H1 (cell line): ENCODE measurements at regions not wholly inside any gene's neighbourhood (a gene's known extent, or its start where the extent isn't known, plus 50 kb on each side); places are given as distances from the start of the nearest gene placed in this dataset.

ENCODE experiments used
- CTCF ChIA-PET: fragments of 300-600 bp; sonication (Branson Sonifier 250); formaldehyde crosslinking; loops from one replicate; lab custom pipeline; 2021; ENCODE audit not compliant: partially characterized antibody; lab: Charles Lee
- POLR2A ChIA-PET: fragments of 300-600 bp; sonication (Branson Sonifier 250); formaldehyde crosslinking; loops from one replicate; lab custom pipeline; 2021; ENCODE audit warnings: inconsistent platforms; ENCODE audit not compliant: partially characterized antibody; lab: Charles Lee
- DNase-seq, 2 experiments: peaks; one replicate each; pipeline versions ENCODE4 v3.0.0 to v3.0.0-alpha.2; 2010 to 2022; ENCODE audit warnings: low spot score in 2 of 2, low read depth in 1 of 2, mixed read lengths in 1 of 2
- FAIRE-seq: peaks from 2 replicates; lab custom pipeline; 2011; peaks lifted over from hg19 to GRCh38; lab: Jason Lieb, UNC
- H2AFZ ChIP-seq: 2 replicates; pipeline ENCODE4 v1.8.1; 2012; ENCODE audit warnings: low read length, inconsistent platforms
- H2AK5ac ChIP-seq: 2 replicates; pipeline ENCODE4 v1.6.1; 2013; ENCODE audit warnings: low read depth, low read length
- H2BK120ac ChIP-seq: replicated peaks from 2 replicates; pipeline ENCODE3; 2013; ENCODE audit warnings: low read depth, low read length, inconsistent platforms
- H2BK12ac ChIP-seq: 2 replicates; pipeline ENCODE4 v1.6.1; 2013; ENCODE audit warnings: low read depth, low read length
- H2BK15ac ChIP-seq: 2 replicates; pipeline ENCODE4 v1.6.1; 2013; ENCODE audit warnings: low read length
- H2BK20ac ChIP-seq: 2 replicates; pipeline ENCODE4 v1.6.1; 2013; ENCODE audit warnings: low read length
- H2BK5ac ChIP-seq: 2 replicates; pipeline ENCODE4 v1.6.1; 2013; ENCODE audit warnings: low read depth, low read length
- H3K14ac ChIP-seq: 2 replicates; pipeline ENCODE4 v1.6.1; 2013; ENCODE audit warnings: inconsistent platforms; ENCODE audit not compliant: insufficient read length
- H3K18ac ChIP-seq: 2 replicates; pipeline ENCODE4 v1.6.1; 2013; ENCODE audit warnings: low read length; ENCODE audit errors: extremely low read depth
- H3K23ac ChIP-seq: 2 replicates; pipeline ENCODE4 v1.6.1; 2013; ENCODE audit warnings: inconsistent platforms; ENCODE audit not compliant: insufficient read length
- H3K23me2 ChIP-seq: 2 replicates; pipeline ENCODE4 v1.6.1; 2013; ENCODE audit warnings: low read depth, low read length
- H3K27ac ChIP-seq: 2 replicates; pipeline ENCODE4 v1.6.1; 2011; ENCODE audit warnings: low read depth, low read length, inconsistent platforms
- H3K27me3 ChIP-seq, 4 experiments: replicated peaks in 1 of 4; 1 replicate in 1 of 4; 2 replicates in 3 of 4; pipeline versions ENCODE4 v1.6.1 to v1.8.1; 2011 to 2013; ENCODE audit warnings: low read length in 3 of 4, mild to moderate bottlenecking in 3 of 4, inconsistent platforms in 2 of 4, mixed read lengths in 2 of 4, moderate library complexity in 1 of 4; ENCODE audit not compliant: control insufficient read depth in 3 of 4, insufficient read depth in 3 of 4; ENCODE audit errors: extremely low read depth in 1 of 4
- H3K36me3 ChIP-seq, 4 experiments: 2 replicates each; pipeline versions ENCODE4 v1.6.1 to v1.8.1; 2011 to 2013; ENCODE audit warnings: mild to moderate bottlenecking in 4 of 4, low read length in 3 of 4, moderate library complexity in 2 of 4, control low read depth in 1 of 4, inconsistent platforms in 1 of 4; ENCODE audit not compliant: insufficient read depth in 4 of 4, control insufficient read depth in 2 of 4
- H3K4ac ChIP-seq: replicated peaks from 2 replicates; pipeline ENCODE3; 2013; ENCODE audit warnings: low read length, low read depth, mixed read lengths, inconsistent platforms; ENCODE audit not compliant: insufficient read length
- H3K4me1 ChIP-seq, 4 experiments: replicated peaks in 1 of 4; 1 replicate in 1 of 4; 2 replicates in 3 of 4; pipeline versions ENCODE4 v1.6.1 to v1.8.1; 2011 to 2013; ENCODE audit warnings: low read length in 3 of 4, inconsistent platforms in 2 of 4, mixed read lengths in 1 of 4; ENCODE audit not compliant: insufficient read depth in 4 of 4, control insufficient read depth in 3 of 4
- H3K4me2 ChIP-seq, 2 experiments: 2 replicates each; pipeline versions ENCODE4 v1.6.1 to v1.8.1; 2011 to 2013; ENCODE audit warnings: low read depth in 2 of 2, low read length in 2 of 2, control low read depth in 1 of 2, inconsistent platforms in 1 of 2, mild to moderate bottlenecking in 1 of 2; ENCODE audit not compliant: insufficient read depth in 1 of 2
- H3K4me3 ChIP-seq, 4 experiments: fragments of 200-600, 300-600 bp in 1 of 4; sonication (generic), shearing (Covaris generic), sonication (Bioruptor Twin) in 1 of 4; 2 replicates each; pipeline versions ENCODE4 v1.5.1 to v1.8.1; 2011 to 2016; ENCODE audit warnings: low read length in 4 of 4, low read depth in 3 of 4, control low read depth in 2 of 4, inconsistent platforms in 2 of 4, mild to moderate bottlenecking in 2 of 4, mixed read lengths in 1 of 4, moderate library complexity in 1 of 4; ENCODE audit not compliant: insufficient read depth in 2 of 4; ENCODE audit errors: extremely low read depth in 1 of 4
- H3K56ac ChIP-seq: replicated peaks from 2 replicates; pipeline ENCODE3; 2013; ENCODE audit warnings: low read depth, mild to moderate bottlenecking, mixed read lengths, low read length, inconsistent platforms; ENCODE audit not compliant: insufficient read length
- H3K79me1 ChIP-seq: 2 replicates; pipeline ENCODE4 v1.6.1; 2013; ENCODE audit warnings: low read depth, low read length, control low read depth
- H3K79me2 ChIP-seq, 2 experiments: 2 replicates each; pipeline versions ENCODE4 v1.6.1 to v1.8.1; 2012 to 2013; ENCODE audit warnings: low read length in 2 of 2, mild to moderate bottlenecking in 2 of 2, inconsistent platforms in 1 of 2; ENCODE audit not compliant: insufficient read depth in 2 of 2, control insufficient read depth in 1 of 2
- H3K9ac ChIP-seq, 4 experiments: replicated peaks in 1 of 4; 1 replicate in 1 of 4; 2 replicates in 3 of 4; pipeline versions ENCODE4 v1.6.1 to v1.8.1; 2011 to 2013; ENCODE audit warnings: low read depth in 3 of 4, low read length in 3 of 4, control low read depth in 2 of 4, mild to moderate bottlenecking in 2 of 4, moderate library complexity in 2 of 4, inconsistent platforms in 1 of 4; ENCODE audit errors: extremely low read depth in 1 of 4
- H3K9me3 ChIP-seq, 2 experiments: 2 replicates each; pipeline versions ENCODE4 v1.6.1 to v1.8.1; 2012 to 2013; ENCODE audit warnings: mild to moderate bottlenecking in 2 of 2, moderate library complexity in 2 of 2, control low read depth in 1 of 2, inconsistent platforms in 1 of 2, low read depth in 1 of 2, low read length in 1 of 2, mixed read lengths in 1 of 2; ENCODE audit not compliant: insufficient read depth in 2 of 2
- H4K20me1 ChIP-seq, 2 experiments: replicated peaks in 1 of 2; 2 replicates each; pipeline versions ENCODE3 to v1.8.1; 2011 to 2013; ENCODE audit warnings: inconsistent platforms in 2 of 2, low read length in 2 of 2, mild to moderate bottlenecking in 1 of 2; ENCODE audit not compliant: insufficient read depth in 2 of 2, control insufficient read depth in 1 of 2
- H4K5ac ChIP-seq: 2 replicates; pipeline ENCODE4 v1.6.1; 2013; ENCODE audit warnings: low read length, low read depth, mixed read lengths, inconsistent platforms; ENCODE audit not compliant: insufficient read length
- H4K8ac ChIP-seq: 2 replicates; pipeline ENCODE4 v1.8.0; 2013; ENCODE audit warnings: mild to moderate bottlenecking, moderate library complexity, low read length, inconsistent platforms; ENCODE audit not compliant: insufficient read depth; ENCODE audit errors: extremely low read depth
- H4K91ac ChIP-seq: replicated peaks from 2 replicates; pipeline ENCODE3; 2013; ENCODE audit warnings: low read length, mixed read lengths, inconsistent platforms; ENCODE audit not compliant: insufficient read length
- ATF2 ChIP-seq: IDR thresholded peaks from 2 replicates; pipeline ENCODE4 v1.6.1; 2012; ENCODE audit warnings: low read length, inconsistent platforms
- BACH1 ChIP-seq: IDR thresholded peaks from 2 replicates; pipeline ENCODE4 v1.6.1; 2012; ENCODE audit warnings: low read length, improper control_type of control experiment
- CEBPB ChIP-seq: IDR thresholded peaks from 2 replicates; pipeline ENCODE4 v1.6.1; 2012; ENCODE audit warnings: low read depth, low read length
- CTBP2 ChIP-seq: IDR thresholded peaks from 2 replicates; pipeline ENCODE4 v1.7.0; 2011; ENCODE audit warnings: borderline replicate concordance, mild to moderate bottlenecking, moderate library complexity, mixed read lengths, low read length; ENCODE audit not compliant: insufficient read depth, insufficient read length
- FOSL1 ChIP-seq: IDR thresholded peaks from 2 replicates; pipeline ENCODE4 v1.6.1; 2011; ENCODE audit warnings: mild to moderate bottlenecking, low read depth, low read length, moderate library complexity; ENCODE audit not compliant: insufficient read depth
- KDM1A ChIP-seq: fragments of 200-600, 300-600 bp; sonication (generic); IDR thresholded peaks from 2 replicates; pipeline ENCODE4 v1.7.1; 2016; ENCODE audit warnings: mild to moderate bottlenecking, low read length, borderline replicate concordance
- KDM5A ChIP-seq: fragments of 200-600 bp; IDR thresholded peaks from 2 replicates; pipeline ENCODE4 v1.7.1; 2012; ENCODE audit warnings: mild to moderate bottlenecking, low read length, inconsistent platforms, mixed read lengths
- RXRA ChIP-seq: IDR thresholded peaks from 2 replicates; pipeline ENCODE4 v1.6.1; 2011; ENCODE audit warnings: low read depth, mild to moderate bottlenecking, low read length, moderate library complexity; ENCODE audit not compliant: insufficient read depth
- SIRT6 ChIP-seq: IDR thresholded peaks from one replicate; pipeline ENCODE4 v1.7.1; 2012; ENCODE audit warnings: low read length, inconsistent platforms
- SP1 ChIP-seq: IDR thresholded peaks from 2 replicates; pipeline ENCODE4 v1.6.1; 2011; ENCODE audit warnings: low read depth, low read length
- WGBS, 2 experiments: shearing (Covaris generic) in 1 of 2; methylation state at CpG; one replicate each; pipeline versions ENCODE4 v1.1.6 to v1.1.7; 2013 to 2015; ENCODE audit warnings: low lambda C conversion rate in 2 of 2, mixed read lengths in 2 of 2, inconsistent platforms in 1 of 2, low coverage in 1 of 2, missing lambda C conversion rate in 1 of 2; ENCODE audit not compliant: insufficient replicate concordance in 2 of 2, insufficient coverage in 1 of 2, insufficient read length in 1 of 2; ENCODE audit errors: extremely low coverage in 1 of 2, missing lambda C conversion rate in 1 of 2; 5-methylcytosine and 5-hydroxymethylcytosine counted together

DNA sequence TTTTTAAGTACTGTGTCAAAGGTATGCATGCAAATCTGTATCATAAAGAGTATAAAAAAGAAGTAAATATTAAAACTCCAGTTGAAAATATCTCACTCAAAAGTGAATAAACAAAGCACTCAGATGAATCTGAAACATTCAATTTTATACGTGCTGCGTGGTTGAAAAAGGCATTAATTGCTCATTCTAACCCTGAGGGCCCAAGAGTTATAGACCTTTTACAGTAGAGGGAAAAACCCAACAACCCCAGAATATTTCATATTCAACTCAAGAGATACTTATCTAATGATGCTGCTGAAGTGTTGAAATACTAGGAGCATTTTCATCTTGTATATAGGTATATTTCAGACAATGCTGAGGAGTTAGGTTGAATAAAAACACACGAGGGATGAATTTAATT, 862.8 kb upstream of the CITED2 start:
- FAIRE-seq (no peak), DNase-seq (no peak)
- H3K4me3 ChIP-seq = no peak overlapping the region
- H3K79me2 ChIP-seq = no peaks in the 10 kb centered on the region
- H3K18ac ChIP-seq = no peak overlapping the region
- H4K5ac ChIP-seq = no peak overlapping the region
- no peak overlapping the region for H3K4me2 ChIP-seq
- no peaks in the 10 kb centered on the region for H3K4me1 ChIP-seq
- H3K23me2 ChIP-seq = no peaks in the 10 kb centered on the region
- ChIA-PET POLR2A (no interaction called here), CTCF (no interaction called here)
- H2BK120ac ChIP-seq = no peak overlapping the region
- H3K14ac ChIP-seq = no peak overlapping the region
- no peak overlapping the region for H3K27ac ChIP-seq
- H3K9me3 ChIP-seq = no peaks in the 10 kb centered on the region; a peak in 1 of 4 replicates
- H4K20me1 ChIP-seq = no peaks in the 10 kb centered on the region
- H3K9ac ChIP-seq = no peak overlapping the region
- no peaks in the 10 kb centered on the region for H3K27me3 ChIP-seq
- no peaks in the 10 kb centered on the region for H3K79me1 ChIP-seq
- no peak overlapping the region for H3K56ac ChIP-seq
- no peak overlapping the region for H3K23ac ChIP-seq
- no peak overlapping the region for H4K8ac ChIP-seq
- no peak for TF ChIP-seq RXRA
- TF ChIP-seq BACH1 = no peak
- no peak for TF ChIP-seq KDM1A
- no peak for TF ChIP-seq CTBP2
- no peak for TF ChIP-seq KDM5A
- TF ChIP-seq ATF2 = no peak
- TF ChIP-seq FOSL1 = no peak
- TF ChIP-seq SIRT6 = no peak
- TF ChIP-seq SP1 = no peak
- TF ChIP-seq CEBPB = no peak
- no peak overlapping the region for H2AK5ac ChIP-seq
- no peak overlapping the region for H3K4ac ChIP-seq
- WGBS, 2 experiments = 87% methylated on average over 3 of the region's 3 CpGs; no CpG with 5 or more reads in 1 of the 2 experiments
- H2AFZ ChIP-seq = no peak overlapping the region
- no peak overlapping the region for H2BK15ac ChIP-seq
- H2BK5ac ChIP-seq = no peak overlapping the region
- H2BK12ac ChIP-seq = no peak overlapping the region
- no peaks in the 10 kb centered on the region for H3K36me3 ChIP-seq
- H2BK20ac ChIP-seq = no peak overlapping the region
- no peak overlapping the region for H4K91ac ChIP-seq
